Transverse colon (tissue), 4 donors: ENCODE measurements at regions not wholly inside any gene's neighbourhood (a gene's known extent, or its start where the extent isn't known, plus 50 kb on each side); places are given as distances from the start of the nearest gene placed in this dataset.

Source experiments
- DNase-seq: peaks from one replicate; pipeline ENCODE4 v3.0.0-alpha.2; 2019
- H3K27ac ChIP-seq, 4 donors: fragments of 200-600 bp; sonication (generic); 2 replicates each; pipeline ENCODE4 v1.5.1; 2016 to 2018; ENCODE audit warnings: inconsistent platforms in 4 of 4
- H3K27me3 ChIP-seq: fragments of 200-600 bp; sonication (generic); 2 replicates; pipeline ENCODE4 v1.5.1; 2017; ENCODE audit warnings: inconsistent platforms
- H3K36me3 ChIP-seq, 4 donors: fragments of 200-600 bp; sonication (generic); 2 replicates each; pipeline ENCODE4 v1.5.1; 2017 to 2019; ENCODE audit warnings: inconsistent platforms in 4 of 4
- H3K4me1 ChIP-seq, 4 donors: fragments of 200-600 bp; sonication (generic); 2 replicates each; pipeline ENCODE4 v1.5.1; 2017 to 2020; ENCODE audit warnings: inconsistent platforms in 4 of 4
- H3K4me3 ChIP-seq, 4 donors: fragments of 200-600 bp; sonication (generic); 1 replicate in 1 of 4; 2 replicates in 3 of 4; pipeline versions ENCODE4 v1.5.1 to v1.6.1; 2017 to 2019; ENCODE audit warnings: inconsistent platforms in 4 of 4
- H3K9me3 ChIP-seq, 2 donors: fragments of 200-600 bp; sonication (generic); 2 replicates each; pipeline ENCODE4 v1.5.1; 2017 to 2019; ENCODE audit warnings: inconsistent platforms in 2 of 2
- EP300 ChIP-seq: sonication (generic); formaldehyde crosslinking; IDR thresholded peaks from one replicate; pipeline ENCODE4 v1.6.1; 2017; ENCODE audit warnings: antibody characterized with exemption, low read depth
- POLR2A ChIP-seq: fragments of 450-650 bp; IDR thresholded peaks from one replicate; pipeline ENCODE4 v1.6.1; 2016; ENCODE audit warnings: antibody characterized with exemption, mild to moderate bottlenecking, moderate library complexity
- POLR2AphosphoS5 ChIP-seq, 3 donors: sonication (generic); formaldehyde crosslinking; IDR thresholded peaks; one replicate each; pipeline ENCODE4 v1.6.1; 2016; ENCODE audit warnings: antibody characterized with exemption in 3 of 3
- WGBS, 2 donors: methylation state at CpG; one replicate each; pipeline ENCODE4 v1.1.5; 2018; ENCODE audit warnings: low coverage in 1 of 2; 5-methylcytosine and 5-hydroxymethylcytosine counted together
- in situ Hi-C, 4 donors: fragments of 200-750 bp; cut with MboI; loops; one replicate each; pipeline versions ENCODE4 v1.15.0 to v1.15.1; 2017; ENCODE audit warnings: low sequenced_read_pairs in 3 of 4, low pct_ligation_motif_present in 1 of 4, low pct_unique_long_range_greater_than_20kb in 1 of 4
- intact Hi-C: fragments of 100-400 bp; cut with DNase I; formaldehyde crosslinking; loops from one replicate; pipeline ENCODE4 v1.15.1; 2023; ENCODE audit warnings: low total_unique reads
- TF ChIP-seq, protein P1 (sequence below), 5 experiments: fragments of 200-600 bp in 3 of 5; fragments of 450-650 bp in 2 of 5; sonication (generic) in 3 of 5; IDR thresholded peaks; 1 replicate in 2 of 5; 2 replicates in 3 of 5; pipeline ENCODE4 v1.5.1; 2016 to 2017; ENCODE audit warnings: antibody characterized with exemption in 5 of 5, inconsistent platforms in 3 of 5, mild to moderate bottlenecking in 2 of 5, moderate library complexity in 1 of 5

DNA sequence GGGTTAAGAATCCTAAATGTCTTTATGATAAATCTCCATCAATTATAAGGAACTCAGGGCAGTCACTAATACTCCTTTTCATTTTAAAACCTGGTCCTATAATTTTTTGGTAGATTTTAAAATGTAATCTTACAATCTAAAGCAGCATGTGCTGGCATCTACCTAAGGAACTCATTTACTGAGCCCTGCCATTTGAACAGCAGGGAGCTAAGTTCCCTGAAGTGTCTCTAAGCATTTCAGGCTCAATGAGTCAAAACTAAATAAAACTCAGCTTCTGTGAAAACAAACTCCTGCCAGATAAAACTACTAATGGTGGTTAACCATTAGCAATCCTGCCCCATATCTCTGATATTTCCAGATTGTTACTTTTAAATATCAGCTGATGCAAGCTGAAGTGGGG is 1371.8 kb upstream of the PRMT6 start:
- Histone ChIP-seq H3K4me3 (no peak overlapping the region), H3K4me1 (no peaks in the 10 kb centered on the region), H3K27me3 (no peaks in the 10 kb centered on the region), H3K27ac (no peak overlapping the region), H3K36me3 (no peaks in the 10 kb centered on the region), H3K9me3 (no peaks in the 10 kb centered on the region)
- intact Hi-C loops (no loop called here), in situ Hi-C loops (no loop called here)
- TF ChIP-seq POLR2A (no peak), POLR2AphosphoS5 (IDR thresholded peaks at IDR 0.05) (no peak), EP300 (no peak)
- TF ChIP-seq, protein P1, sequence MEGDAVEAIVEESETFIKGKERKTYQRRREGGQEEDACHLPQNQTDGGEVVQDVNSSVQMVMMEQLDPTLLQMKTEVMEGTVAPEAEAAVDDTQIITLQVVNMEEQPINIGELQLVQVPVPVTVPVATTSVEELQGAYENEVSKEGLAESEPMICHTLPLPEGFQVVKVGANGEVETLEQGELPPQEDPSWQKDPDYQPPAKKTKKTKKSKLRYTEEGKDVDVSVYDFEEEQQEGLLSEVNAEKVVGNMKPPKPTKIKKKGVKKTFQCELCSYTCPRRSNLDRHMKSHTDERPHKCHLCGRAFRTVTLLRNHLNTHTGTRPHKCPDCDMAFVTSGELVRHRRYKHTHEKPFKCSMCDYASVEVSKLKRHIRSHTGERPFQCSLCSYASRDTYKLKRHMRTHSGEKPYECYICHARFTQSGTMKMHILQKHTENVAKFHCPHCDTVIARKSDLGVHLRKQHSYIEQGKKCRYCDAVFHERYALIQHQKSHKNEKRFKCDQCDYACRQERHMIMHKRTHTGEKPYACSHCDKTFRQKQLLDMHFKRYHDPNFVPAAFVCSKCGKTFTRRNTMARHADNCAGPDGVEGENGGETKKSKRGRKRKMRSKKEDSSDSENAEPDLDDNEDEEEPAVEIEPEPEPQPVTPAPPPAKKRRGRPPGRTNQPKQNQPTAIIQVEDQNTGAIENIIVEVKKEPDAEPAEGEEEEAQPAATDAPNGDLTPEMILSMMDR (IDR thresholded peaks at IDR 0.05), result no peak
- no peak for DNase-seq

GRCh38 chr1:105686026-105686425 is 1370.4 kb upstream of the PRMT6 start:
- in situ Hi-C loops, result no loop called here
- Histone ChIP-seq H3K9me3 (no peaks in the 10 kb centered on the region), H3K27ac (no peak overlapping the region), H3K4me3 (no peak overlapping the region), H3K4me1 (no peaks in the 10 kb centered on the region), H3K36me3 (no peaks in the 10 kb centered on the region), H3K27me3 (no peaks in the 10 kb centered on the region)
- intact Hi-C loops, result loop anchor here (2.0 kb wide), 1 partner anchor 37 kb away; no protein-coding TSS in a partner anchor
- TF ChIP-seq POLR2AphosphoS5 (IDR thresholded peaks at IDR 0.05) (no peak), POLR2A (no peak), EP300 (no peak)
- TF ChIP-seq, protein P1 (IDR thresholded peaks at IDR 0.05), result no peak
- DNase-seq, result no peak
- WGBS, 2 donors, result 57% methylated on average over 3 of the region's 3 CpGs; no CpG with 5 or more reads in 1 of the 2 donors

- no peak overlapping the region for H3K27ac ChIP-seq
- H3K4me3 ChIP-seq, result no peak overlapping the region
- no peaks in the 10 kb centered on the region for H3K4me1 ChIP-seq
- H3K27me3 ChIP-seq, result no peaks in the 10 kb centered on the region
- DNase-seq, result no peak
- no peak for TF ChIP-seq POLR2AphosphoS5 (IDR thresholded peaks at IDR 0.05)
- TF ChIP-seq EP300, result no peak
- in situ Hi-C loops (no loop called here), intact Hi-C loops (loop anchor here (2.0 kb wide), 1 partner anchor 36 kb away; no protein-coding TSS in a partner anchor)
- 83 to 100% methylated on average over 1 to 14 of the region's 15 CpGs for WGBS, 2 donors
- H3K9me3 ChIP-seq, result no peaks in the 10 kb centered on the region
- no peaks in the 10 kb centered on the region for H3K36me3 ChIP-seq
Measured at GRCh38 chr1:105686874-105687690, 1369.4 kb upstream of the PRMT6 start.

DNA sequence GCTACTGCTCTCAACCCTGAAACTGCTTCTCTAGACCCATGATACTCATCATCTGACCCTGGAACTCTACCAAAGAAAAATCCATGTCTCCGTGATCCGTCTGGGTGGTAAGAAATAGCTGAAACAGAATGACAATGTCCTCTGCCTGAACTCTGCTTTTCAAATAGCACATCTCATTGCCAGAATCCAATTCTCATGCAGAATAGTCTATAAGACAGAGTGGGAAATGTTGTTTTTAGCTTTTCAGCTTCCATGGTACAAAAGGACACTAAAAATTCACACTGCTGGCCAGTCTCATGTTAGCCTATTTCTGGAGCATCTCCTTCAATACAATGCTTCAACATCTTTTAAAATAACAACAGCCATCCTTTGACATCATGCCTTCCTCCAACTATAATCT is 1355.8 kb upstream of the PRMT6 start:
- Histone ChIP-seq H3K4me1 (no peaks in the 10 kb centered on the region), H3K4me3 (no peak overlapping the region), H3K36me3 (no peaks in the 10 kb centered on the region), H3K27ac (no peak overlapping the region), H3K27me3 (no peaks in the 10 kb centered on the region), H3K9me3 (no peaks in the 10 kb centered on the region)
- DNase-seq, result no peak
- 69 to 86% methylated on average over 2 of the region's 2 CpGs for WGBS, 2 donors
- intact Hi-C loops, result no loop called here
- in situ Hi-C loops, result no loop called here
- TF ChIP-seq POLR2AphosphoS5 (IDR thresholded peaks at IDR 0.05) (no peak), POLR2A (no peak), EP300 (no peak)
- TF ChIP-seq, protein P1 (IDR thresholded peaks at IDR 0.05), result no peak
